GM19239 (cell line): ENCODE measurements at regions not wholly inside any gene's neighbourhood (a gene's known extent, or its start where the extent isn't known, plus 50 kb on each side); places are given as distances from the start of the nearest gene placed in this dataset.
"Not testable (repeated sequence)": the region's sequence is repeated elsewhere in the genome, so short reads cannot be mapped to it uniquely, and the experiment has no call there.

Source experiments
- DNase-seq: peaks from one replicate; pipeline ENCODE4 v3.0.0; 2011; ENCODE audit warnings: low spot score; ENCODE audit not compliant: insufficient read length
- FAIRE-seq: peaks from 2 replicates; lab custom pipeline; 2011; peaks lifted over from hg19 to GRCh38; lab: Jason Lieb, UNC

DNA sequence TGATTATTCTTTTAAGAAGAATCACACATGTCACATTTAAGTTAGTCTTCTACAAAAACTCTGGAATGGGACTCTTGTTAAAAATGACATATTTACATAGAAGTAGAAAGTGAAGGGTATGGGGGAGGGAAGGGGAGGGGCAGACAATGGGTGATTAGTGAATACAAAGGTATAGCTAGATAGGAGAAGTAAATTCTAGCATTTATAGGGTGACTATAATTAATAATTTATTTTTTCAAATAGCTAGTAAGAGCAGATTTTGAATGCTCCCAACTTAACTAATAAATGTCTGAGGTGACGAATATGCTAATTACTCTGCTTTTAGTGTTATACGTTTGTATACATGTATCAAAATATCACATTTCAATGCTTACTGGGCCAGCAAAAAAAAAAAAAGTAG lies 59.4 kb downstream of the BLTP3B start:
- FAIRE-seq: no peak
- no peak for DNase-seq

DNA sequence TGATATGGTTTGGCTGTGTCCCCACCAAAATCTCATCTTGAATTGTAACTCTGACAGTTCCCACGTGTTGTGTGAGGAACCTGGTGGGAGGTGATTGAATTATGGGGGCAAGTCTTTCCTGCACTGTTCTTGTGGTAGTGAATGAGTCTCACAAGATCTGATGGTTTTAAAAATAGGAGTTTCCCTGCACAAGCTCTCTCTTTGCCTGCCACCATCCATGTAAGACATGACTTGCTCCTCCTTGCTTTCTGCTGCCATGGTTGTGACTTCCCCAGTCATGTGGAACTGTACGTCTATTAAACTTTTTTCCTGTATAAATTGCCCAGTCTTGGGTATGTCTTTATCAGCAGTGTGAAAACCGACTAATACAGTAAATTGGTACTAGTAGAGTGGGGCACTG lies 63.9 kb downstream of the BLTP3B start:
- not testable (repeated sequence) for DNase-seq, FAIRE-seq

- FAIRE-seq (no peak), DNase-seq (no peak)
Measured at GRCh38 chr12:100077367-100077766, 65.3 kb downstream of the BLTP3B start.

GRCh38 chr12:100075598-100075997 lies 67.1 kb downstream of the BLTP3B start:
- no peak for FAIRE-seq
- DNase-seq: no peak

DNA sequence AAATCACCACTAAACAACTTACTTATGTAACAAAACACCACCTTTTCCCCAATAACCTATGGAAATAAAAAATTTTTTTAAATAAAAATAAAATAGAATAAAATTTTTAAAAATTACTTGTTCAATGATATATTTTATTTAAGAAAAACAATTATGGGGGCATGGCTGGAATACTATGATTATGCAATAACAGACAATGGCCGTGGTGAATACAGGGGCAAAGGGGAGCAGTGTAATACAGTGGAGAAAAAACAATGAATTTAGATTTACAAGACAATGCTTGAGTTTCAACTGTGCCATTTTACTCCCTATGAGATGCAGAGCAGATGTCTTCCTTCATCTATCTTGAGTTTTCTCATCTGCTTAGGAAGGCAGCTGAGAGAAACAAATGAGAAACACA lies 72.9 kb downstream of the BLTP3B start:
- FAIRE-seq: no peak
- no peak for DNase-seq

DNA sequence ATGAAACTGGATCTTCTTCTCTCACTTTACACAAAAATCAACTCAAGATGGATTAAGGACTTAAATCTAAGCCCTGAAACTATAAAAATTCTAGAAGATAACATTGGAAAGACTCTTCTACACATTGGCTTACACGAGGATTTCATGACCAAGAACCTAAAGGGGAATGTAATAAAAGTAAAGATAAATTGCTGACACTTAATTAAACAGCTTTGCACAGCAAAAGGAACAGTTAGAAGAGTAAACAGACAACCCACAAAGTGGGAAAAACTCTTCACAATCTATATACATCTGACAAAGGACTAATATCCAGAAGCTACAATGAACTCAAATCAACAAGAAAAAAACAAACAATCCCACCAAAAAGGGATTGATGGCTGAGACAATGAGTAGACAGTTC lies 74.4 kb downstream of the BLTP3B start:
- no peak for DNase-seq
- FAIRE-seq: no peak

GRCh38 chr12:100061814-100062213 lies 77.1 kb upstream of the ANKS1B start:
- FAIRE-seq (no peak), DNase-seq (no peak)

DNA sequence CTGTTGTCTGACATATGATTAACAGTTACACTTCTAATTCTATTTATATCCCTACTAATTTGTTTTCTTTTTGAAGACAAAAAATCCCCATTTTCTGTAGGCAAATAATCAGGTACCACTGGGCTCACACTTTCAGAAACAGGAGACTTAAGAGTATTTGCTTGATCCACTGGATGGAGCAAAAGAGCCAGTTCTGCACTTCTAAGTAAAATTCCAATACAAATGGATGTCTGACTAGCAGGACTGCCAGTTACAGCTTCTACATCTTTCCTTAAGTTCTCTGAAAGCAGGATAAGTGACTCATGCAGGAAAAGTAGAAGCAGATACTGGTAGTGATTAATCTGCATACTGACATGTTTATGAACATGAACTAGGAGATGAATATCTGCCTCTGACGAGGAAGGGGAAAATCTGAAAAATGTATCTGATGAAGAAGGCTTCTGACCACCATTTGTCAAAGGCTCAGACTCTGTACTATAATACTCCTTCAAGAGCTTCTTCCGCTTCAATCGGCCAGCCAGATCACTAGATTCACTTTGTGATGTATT lies 73.8 kb upstream of the ANKS1B start:
- FAIRE-seq: peak; percentile 52

GRCh38 chr12:100046202-100046601 lies 61.5 kb upstream of the ANKS1B start:
- FAIRE-seq, DNase-seq: not testable (repeated sequence)

More for the DNA sequence above, 73.8 kb upstream of the ANKS1B start:
- no peak for DNase-seq

DNA sequence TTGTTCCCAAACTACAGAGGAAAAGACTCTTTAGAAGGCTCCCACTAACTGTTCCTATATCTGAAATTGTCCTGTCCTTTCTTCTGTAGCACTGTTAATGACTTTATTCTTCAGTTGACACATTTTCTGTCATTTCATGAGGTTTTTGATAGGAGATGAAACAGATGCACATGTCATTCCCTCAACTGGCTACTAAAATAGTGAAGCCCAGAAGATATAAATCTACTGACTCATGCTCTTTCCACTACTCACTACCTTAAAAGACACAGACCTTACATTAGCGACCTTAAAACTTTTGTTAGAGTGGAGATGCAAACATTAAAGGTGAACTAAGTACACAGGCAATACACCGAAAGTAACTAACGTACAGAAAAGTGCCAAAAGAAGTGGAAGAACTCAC lies 59.5 kb upstream of the ANKS1B start:
- DNase-seq (no peak), FAIRE-seq (no peak)

DNA sequence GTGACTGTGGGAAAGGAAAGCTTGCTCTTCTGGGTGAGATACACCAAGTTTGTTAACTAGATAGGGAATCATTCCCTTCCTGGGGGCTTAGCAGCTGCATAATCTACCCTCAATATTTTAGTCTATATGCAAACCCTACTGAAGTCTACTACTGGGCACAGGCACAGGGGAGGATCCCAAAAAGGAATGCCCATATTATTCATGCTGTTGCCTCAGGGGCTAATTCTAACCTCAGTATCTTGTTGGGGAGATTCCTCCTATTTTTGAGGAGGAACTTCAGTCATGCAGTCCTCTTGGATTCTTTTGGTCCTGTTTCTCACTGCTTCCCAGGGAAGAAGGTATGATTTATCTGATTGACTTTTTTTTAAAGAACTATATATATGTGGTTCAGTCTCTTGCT lies 58.9 kb upstream of the ANKS1B start:
- DNase-seq (no peak), FAIRE-seq (no peak)
